Activated CD8-positive, alpha-beta memory T cell treated with anti-CD3 and anti-CD28 coated beads, Interleukin-2, amount 10 ng/mL, durations not matched to agents 7 days and 5 days (primary cell): ENCODE measurements at regions not wholly inside any gene's neighbourhood (a gene's known extent, or its start where the extent isn't known, plus 50 kb on each side); places are given as distances from the start of the nearest gene placed in this dataset.

ENCODE experiments used
- ATAC-seq: fragments of 150-1000 bp; cut with Tn5 transposase; one replicate; pipeline ENCODE4 v1.10.0; 2021; ENCODE audit warnings: moderate library complexity
- CTCF ChIA-PET: fragments of 350-600 bp; sonication (Branson Sonifier 250); formaldehyde crosslinking; loops from one replicate; lab custom pipeline; 2021; ENCODE audit warnings: antibody characterized with exemption; lab: Charles Lee
- DNase-seq: peaks from one replicate; pipeline ENCODE4 v3.0.0-alpha.2; 2020
- H3K27ac Mint-ChIP-seq: one replicate; pipeline ENCODE4 v1.8.0; 2021; ENCODE audit warnings: mild to moderate bottlenecking, mixed read lengths
- H3K27me3 Mint-ChIP-seq: one replicate; pipeline ENCODE4 v1.8.0; 2021; ENCODE audit warnings: mixed read lengths
- H3K36me3 Mint-ChIP-seq: one replicate; pipeline ENCODE4 v1.8.0; 2021; ENCODE audit warnings: mild to moderate bottlenecking, mixed read lengths
- H3K4me1 Mint-ChIP-seq: one replicate; pipeline ENCODE4 v1.8.0; 2021; ENCODE audit warnings: mixed read lengths
- H3K4me3 Mint-ChIP-seq: one replicate; pipeline ENCODE4 v1.8.0; 2021; ENCODE audit warnings: mild to moderate bottlenecking, moderate library complexity, mixed read lengths
- H3K9me3 Mint-ChIP-seq: one replicate; pipeline ENCODE4 v1.8.0; 2022; ENCODE audit warnings: low read depth, mixed read lengths

GRCh38 chr16:66240631-66241395 is 125.7 kb upstream of the CDH5 start:
- no peak overlapping the region for H3K27ac Mint-ChIP-seq
- CTCF ChIA-PET, result no interaction called here
- no peaks in the 10 kb centered on the region for H3K27me3 Mint-ChIP-seq
- no peak for ATAC-seq
- H3K9me3 Mint-ChIP-seq, result no peaks in the 10 kb centered on the region
- no peaks in the 10 kb centered on the region for H3K36me3 Mint-ChIP-seq
- H3K4me3 Mint-ChIP-seq, result no peak overlapping the region
- no peaks in the 10 kb centered on the region for H3K4me1 Mint-ChIP-seq
- no peak for DNase-seq

- Mint-ChIP-seq H3K27me3 (no peaks in the 10 kb centered on the region), H3K4me3 (no peak overlapping the region), H3K36me3 (no peaks in the 10 kb centered on the region), H3K9me3 (no peaks in the 10 kb centered on the region), H3K4me1 (no peaks in the 10 kb centered on the region), H3K27ac (no peak overlapping the region)
- CTCF ChIA-PET, result no interaction called here
- DNase-seq (no peak), ATAC-seq (no peak)
These were observed 126.4 kb upstream of the CDH5 start for GRCh38 chr16:66240088-66240487.

GRCh38 chr16:66238696-66239095 is 127.8 kb upstream of the CDH5 start:
- Mint-ChIP-seq H3K9me3 (no peaks in the 10 kb centered on the region), H3K4me1 (no peaks in the 10 kb centered on the region), H3K4me3 (no peak overlapping the region), H3K36me3 (no peaks in the 10 kb centered on the region), H3K27me3 (no peaks in the 10 kb centered on the region), H3K27ac (no peak overlapping the region)
- CTCF ChIA-PET, result no interaction called here
- no peak for ATAC-seq
- no peak for DNase-seq

GRCh38 chr16:66236301-66236700 is 130.2 kb upstream of the CDH5 start:
- H3K36me3 Mint-ChIP-seq, result no peaks in the 10 kb centered on the region
- DNase-seq, result no peak
- H3K4me1 Mint-ChIP-seq, result no peaks in the 10 kb centered on the region
- no peak overlapping the region for H3K27ac Mint-ChIP-seq
- H3K27me3 Mint-ChIP-seq, result no peaks in the 10 kb centered on the region
- no peak overlapping the region for H3K4me3 Mint-ChIP-seq
- no peaks in the 10 kb centered on the region for H3K9me3 Mint-ChIP-seq
- no peak for ATAC-seq
- CTCF ChIA-PET, result no interaction called here

- CTCF ChIA-PET, result interaction anchor here (1.0 kb wide), 1 partner anchor 11 kb away, joined by 3 read pairs; no protein-coding TSS in a partner anchor
- ATAC-seq, result no peak
- H3K9me3 Mint-ChIP-seq, result no peaks in the 10 kb centered on the region
- H3K4me3 Mint-ChIP-seq, result no peak overlapping the region
- no peak for DNase-seq
- H3K36me3 Mint-ChIP-seq, result no peaks in the 10 kb centered on the region
- H3K27ac Mint-ChIP-seq, result no peak overlapping the region
- H3K27me3 Mint-ChIP-seq, result peaks cover 4% of the 10 kb centered on the region
- peaks cover 3% of the 10 kb centered on the region for H3K4me1 Mint-ChIP-seq
These were observed 134.9 kb upstream of the CDH5 start for GRCh38 chr16:66231452-66232160.

GRCh38 chr16:66229651-66230050 is 136.8 kb upstream of the CDH5 start:
- CTCF ChIA-PET, result no interaction called here
- no peaks in the 10 kb centered on the region for H3K36me3 Mint-ChIP-seq
- peaks cover 4% of the 10 kb centered on the region for H3K27me3 Mint-ChIP-seq

GRCh38 chr16:66228792-66229191 is 137.7 kb upstream of the CDH5 start:
- Mint-ChIP-seq H3K36me3 (no peaks in the 10 kb centered on the region), H3K4me3 (no peak overlapping the region), H3K27me3 (peaks cover 4% of the 10 kb centered on the region), H3K4me1 (peaks cover 3% of the 10 kb centered on the region), H3K27ac (no peak overlapping the region), H3K9me3 (no peaks in the 10 kb centered on the region)
- no peak for ATAC-seq
- DNase-seq, result no peak
- CTCF ChIA-PET, result no interaction called here

More at GRCh38 chr16:66229651-66230050, 136.8 kb upstream of the CDH5 start:
- Mint-ChIP-seq H3K9me3 (no peaks in the 10 kb centered on the region), H3K4me3 (no peak overlapping the region), H3K4me1 (peaks cover 3% of the 10 kb centered on the region), H3K27ac (no peak overlapping the region)
- DNase-seq (no peak), ATAC-seq (no peak)

- DNase-seq (no peak), ATAC-seq (no peak)
- no peak overlapping the region for H3K27ac Mint-ChIP-seq
- H3K36me3 Mint-ChIP-seq, result no peaks in the 10 kb centered on the region
- peaks cover 4% of the 10 kb centered on the region for H3K27me3 Mint-ChIP-seq
- H3K9me3 Mint-ChIP-seq, result no peaks in the 10 kb centered on the region
- no peak overlapping the region for H3K4me3 Mint-ChIP-seq
- peaks cover 3% of the 10 kb centered on the region for H3K4me1 Mint-ChIP-seq
- CTCF ChIA-PET, result no interaction called here
These were observed 138.5 kb upstream of the CDH5 start for GRCh38 chr16:66227766-66228530.

- CTCF ChIA-PET, result no interaction called here
- no peak overlapping the region for H3K4me3 Mint-ChIP-seq
- no peaks in the 10 kb centered on the region for H3K9me3 Mint-ChIP-seq
- no peak for DNase-seq
- no peak overlapping the region for H3K27ac Mint-ChIP-seq
- no peaks in the 10 kb centered on the region for H3K36me3 Mint-ChIP-seq
- no peak for ATAC-seq
- H3K27me3 Mint-ChIP-seq, result peaks cover 4% of the 10 kb centered on the region
- H3K4me1 Mint-ChIP-seq, result peaks cover 3% of the 10 kb centered on the region
These were observed 139.7 kb upstream of the CDH5 start for GRCh38 chr16:66226762-66227161.

- Mint-ChIP-seq H3K27ac (no peak overlapping the region), H3K4me3 (no peak overlapping the region), H3K27me3 (peaks cover 2% of the 10 kb centered on the region), H3K9me3 (no peaks in the 10 kb centered on the region), H3K4me1 (peaks cover 3% of the 10 kb centered on the region), H3K36me3 (no peaks in the 10 kb centered on the region)
- CTCF ChIA-PET, result no interaction called here
- ATAC-seq (no peak), DNase-seq (no peak)
These were observed 140.8 kb upstream of the CDH5 start for GRCh38 chr16:66225696-66226095.

- H3K27me3 Mint-ChIP-seq, result no peaks in the 10 kb centered on the region
- no peak overlapping the region for H3K27ac Mint-ChIP-seq
- CTCF ChIA-PET, result no interaction called here
- DNase-seq, result no peak
- no peak for ATAC-seq
- H3K4me3 Mint-ChIP-seq, result no peak overlapping the region
- peaks cover 3% of the 10 kb centered on the region for H3K4me1 Mint-ChIP-seq
- no peaks in the 10 kb centered on the region for H3K9me3 Mint-ChIP-seq
- H3K36me3 Mint-ChIP-seq, result no peaks in the 10 kb centered on the region
These were observed 141.9 kb upstream of the CDH5 start for GRCh38 chr16:66224626-66225025.

GRCh38 chr16:66224186-66224585 is 142.3 kb upstream of the CDH5 start:
- CTCF ChIA-PET, result no interaction called here
- H3K4me1 Mint-ChIP-seq, result peaks cover 3% of the 10 kb centered on the region
- no peaks in the 10 kb centered on the region for H3K27me3 Mint-ChIP-seq
- H3K4me3 Mint-ChIP-seq, result no peak overlapping the region
- no peaks in the 10 kb centered on the region for H3K9me3 Mint-ChIP-seq
- ATAC-seq (no peak), DNase-seq (no peak)
- no peak overlapping the region for H3K27ac Mint-ChIP-seq
- no peaks in the 10 kb centered on the region for H3K36me3 Mint-ChIP-seq

GRCh38 chr16:66223176-66223780 is 143.2 kb upstream of the CDH5 start:
- H3K27me3 Mint-ChIP-seq, result no peaks in the 10 kb centered on the region
- no peak overlapping the region for H3K27ac Mint-ChIP-seq
- CTCF ChIA-PET, result no interaction called here
- ATAC-seq, result no peak
- no peaks in the 10 kb centered on the region for H3K4me1 Mint-ChIP-seq
- DNase-seq, result no peak
- no peaks in the 10 kb centered on the region for H3K36me3 Mint-ChIP-seq
- H3K9me3 Mint-ChIP-seq, result no peaks in the 10 kb centered on the region
- H3K4me3 Mint-ChIP-seq, result no peak overlapping the region
